ENCODE measurements at regions not wholly inside any gene's neighbourhood (a gene's known extent, or its start where the extent isn't known, plus 50 kb on each side); places are given as distances from the start of the nearest gene placed in this dataset.
"Not testable (repeated sequence)": the region's sequence is repeated elsewhere in the genome, so short reads cannot be mapped to it uniquely, and the experiment has no call there.

GRCh38 chr5:102048940-102049339 is 247.1 kb downstream of the SLCO4C1 start:
- DNase-seq (ENCODE audit: low spot score): no peak

DNA sequence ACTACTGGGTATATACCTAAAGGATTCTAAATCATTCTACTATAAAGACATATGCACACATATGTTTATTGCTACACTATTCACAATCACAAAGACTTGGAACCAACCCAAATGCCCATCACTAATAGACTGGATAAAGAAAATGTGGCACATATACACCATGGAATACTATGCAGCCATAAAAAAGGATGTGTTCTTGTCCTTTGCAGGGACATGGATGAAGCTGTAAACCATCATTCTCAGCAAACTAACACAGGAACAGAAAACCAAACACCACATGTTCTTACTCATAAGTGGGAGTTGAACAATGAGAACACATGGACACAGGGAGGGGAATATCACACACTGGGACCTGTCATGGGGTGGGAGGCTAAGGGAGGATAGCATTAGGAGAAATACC is 249.0 kb downstream of the SLCO4C1 start:
- DNase-seq (ENCODE audit: low spot score): not testable (repeated sequence)

GRCh38 chr5:102040326-102040725 is 255.8 kb downstream of the SLCO4C1 start:
- no peak for DNase-seq (ENCODE audit: low spot score)

DNA sequence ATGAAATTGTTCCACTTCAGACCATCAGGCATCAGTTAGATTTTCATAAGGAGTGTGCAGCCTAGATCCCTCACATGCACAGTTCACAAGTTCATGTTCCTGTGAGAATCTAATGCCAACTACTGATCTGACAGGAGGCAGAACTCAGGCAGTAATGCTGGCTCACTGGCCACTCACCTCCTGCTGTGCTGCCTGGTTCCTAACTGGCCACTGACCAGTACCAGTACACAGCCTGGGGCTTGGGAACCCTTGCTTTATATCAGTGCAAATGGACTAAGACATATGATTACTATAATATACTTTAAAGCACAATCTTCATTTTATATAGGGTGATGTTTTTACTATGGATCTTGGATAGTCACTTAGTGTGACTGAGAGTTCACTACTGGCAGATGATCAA is 259.2 kb downstream of the SLCO4C1 start:
- no peak for DNase-seq (ENCODE audit: low spot score)

DNA sequence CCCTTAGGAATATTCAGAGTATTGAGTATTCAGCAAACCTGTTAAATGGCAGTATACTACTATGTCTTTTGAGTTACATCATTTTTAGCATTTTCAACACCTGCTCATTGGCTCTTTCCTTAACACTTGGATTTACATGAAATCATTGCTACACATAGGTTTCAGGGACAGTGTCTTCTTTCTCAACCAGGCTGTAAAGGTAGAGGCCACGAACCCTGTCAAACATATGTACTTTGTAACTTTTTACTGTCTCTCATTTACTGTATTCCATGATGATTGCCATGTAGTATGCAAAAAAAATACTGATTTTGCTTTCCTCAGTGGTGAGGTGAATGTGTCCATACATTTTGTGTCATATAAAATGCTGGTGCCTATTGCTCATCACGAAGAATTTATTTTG is 264.4 kb downstream of the SLCO4C1 start:
- no peak for DNase-seq (ENCODE audit: low spot score)

- no peak for DNase-seq (ENCODE audit: low spot score)
These were observed 277.4 kb downstream of the SLCO4C1 start for GRCh38 chr5:102018690-102019089.

- DNase-seq (ENCODE audit: low spot score): no peak
These were observed 277.8 kb downstream of the SLCO4C1 start for GRCh38 chr5:102018279-102018678.

DNA sequence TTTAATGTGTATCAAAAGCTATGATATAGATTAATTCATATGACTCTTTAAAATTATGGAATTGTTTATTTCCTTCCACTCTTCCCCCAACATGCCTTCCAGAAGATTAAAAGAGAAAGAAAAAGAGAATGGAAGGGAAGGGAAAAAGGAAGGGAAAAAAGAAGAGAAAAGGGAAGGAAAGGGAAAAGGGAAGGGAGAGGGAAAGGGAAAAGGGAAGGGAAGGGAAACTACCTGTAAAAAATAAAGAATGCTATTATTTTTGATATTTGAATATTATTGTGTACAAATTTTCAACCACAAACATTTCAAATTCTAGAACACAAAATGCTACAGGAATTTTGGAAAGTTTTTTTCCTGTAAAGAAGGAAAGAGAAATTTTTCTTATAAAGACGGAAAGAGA is 281.7 kb downstream of the SLCO4C1 start:
- DNase-seq (ENCODE audit: low spot score): no peak

DNA sequence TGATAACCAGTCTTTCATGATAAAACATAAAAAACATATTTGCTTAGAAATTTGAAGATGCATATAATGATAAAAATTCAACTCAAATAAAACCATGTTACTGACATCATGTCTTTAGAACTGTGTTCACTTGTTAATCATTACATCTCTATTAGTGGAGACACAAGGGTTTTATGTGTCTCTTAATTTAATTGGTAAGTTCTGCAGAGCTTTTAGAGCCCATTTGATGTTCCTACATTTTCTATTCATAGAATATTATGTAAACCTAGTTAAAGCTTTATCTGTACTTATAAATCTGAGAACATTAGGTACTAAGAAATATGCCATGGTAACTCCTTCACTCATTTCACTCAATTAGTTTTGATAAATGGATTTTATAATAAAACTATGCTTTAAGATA is 285.4 kb downstream of the SLCO4C1 start:
- no peak for DNase-seq (ENCODE audit: low spot score)

DNA sequence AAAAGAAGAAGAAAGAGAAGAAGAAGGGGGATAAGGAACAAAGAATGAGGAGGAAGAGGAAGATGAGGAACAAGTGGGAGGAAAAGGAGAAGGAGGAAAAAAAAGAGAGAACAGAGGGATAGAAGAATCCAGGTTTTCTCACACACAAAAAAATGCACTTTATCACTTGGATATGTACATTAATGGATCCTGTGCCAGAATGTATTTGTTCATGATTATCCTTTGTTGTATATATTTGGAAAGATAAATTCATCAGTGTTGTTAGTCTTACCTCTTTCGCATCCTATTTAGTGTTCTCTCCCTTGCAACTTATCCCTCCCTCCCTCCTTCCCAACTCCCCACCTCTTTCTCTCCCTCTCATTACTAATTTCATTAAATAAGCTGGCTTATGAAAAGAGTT is 298.8 kb downstream of the SLCO4C1 start:
- DNase-seq (ENCODE audit: low spot score): no peak

- DNase-seq (ENCODE audit: low spot score): no peak
These were observed 300.5 kb downstream of the SLCO4C1 start for GRCh38 chr5:101995585-101995984.

DNA sequence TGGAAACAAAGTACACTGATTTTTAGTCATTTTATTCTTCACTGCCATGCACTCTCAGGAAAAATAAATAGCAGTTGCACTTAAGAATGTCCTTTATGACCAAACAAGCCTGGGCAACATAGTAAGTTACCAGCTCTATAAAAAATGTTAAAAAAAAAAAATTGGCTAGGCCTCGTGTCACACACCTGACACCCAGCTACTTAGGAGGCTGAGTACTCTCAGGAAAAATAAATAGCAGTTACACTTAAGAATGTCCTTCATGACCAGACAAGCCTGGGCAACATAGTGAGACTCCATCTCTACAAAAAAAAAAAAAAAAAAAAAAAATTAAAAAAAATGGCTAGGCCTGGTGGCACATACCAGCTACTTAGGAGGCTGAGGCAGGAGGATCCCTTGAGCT is 304.6 kb downstream of the SLCO4C1 start:
- DNase-seq (ENCODE audit: low spot score): no peak

- DNase-seq (ENCODE audit: low spot score): no peak
These were observed 306.4 kb downstream of the SLCO4C1 start for GRCh38 chr5:101989659-101990058.

- peak; percentile 25 for DNase-seq (ENCODE audit: low spot score)
These were observed 318.2 kb downstream of the SLCO4C1 start for GRCh38 chr5:101977729-101978345.

GRCh38 chr5:101976933-101977332 is 319.2 kb downstream of the SLCO4C1 start:
- no peak for DNase-seq (ENCODE audit: low spot score)

DNA sequence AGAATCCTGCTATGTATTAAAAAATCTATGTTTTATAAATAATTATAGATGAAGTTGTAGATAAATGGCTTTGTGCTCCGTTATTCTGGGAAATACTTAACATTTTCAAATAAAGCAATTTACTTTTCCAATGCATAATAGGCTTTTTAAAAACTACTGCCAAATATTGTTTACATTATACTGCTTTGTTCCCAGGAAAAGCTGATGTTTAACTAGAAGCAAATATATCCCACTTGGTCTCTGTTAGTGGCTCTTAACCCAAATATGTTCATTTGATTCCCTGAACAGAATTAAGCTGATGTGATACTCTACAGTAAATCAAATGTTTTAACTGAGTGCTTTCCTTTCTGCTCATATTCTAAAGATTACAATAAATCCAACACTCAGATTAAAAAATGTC is 326.3 kb downstream of the SLCO4C1 start:
- no peak for DNase-seq (ENCODE audit: low spot score)

GRCh38 chr5:101966476-101966875 is 329.6 kb downstream of the SLCO4C1 start:
- no peak for DNase-seq (ENCODE audit: low spot score)

- no peak for DNase-seq (ENCODE audit: low spot score)
These were observed 340.2 kb downstream of the SLCO4C1 start for GRCh38 chr5:101955891-101956290.

DNA sequence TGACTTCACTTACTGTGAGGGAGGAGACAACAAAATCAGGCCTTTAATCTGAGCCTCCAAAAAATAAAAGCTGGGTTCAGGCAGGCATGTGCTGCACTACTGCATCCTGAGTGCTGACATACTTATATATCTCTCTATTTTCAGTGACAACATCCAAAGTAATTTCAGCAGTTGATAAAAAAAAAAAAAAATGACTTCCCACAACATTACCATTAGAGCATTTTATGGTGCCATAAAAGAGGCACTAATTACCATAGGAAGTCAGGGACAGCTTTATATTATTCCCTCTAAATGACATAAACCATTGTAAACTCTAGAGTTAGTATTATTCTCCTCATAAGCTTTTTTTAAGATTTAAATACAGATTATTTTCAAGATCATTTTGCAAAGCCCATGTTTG is 346.1 kb downstream of the SLCO4C1 start:
- DNase-seq (ENCODE audit: low spot score): no peak

DNA sequence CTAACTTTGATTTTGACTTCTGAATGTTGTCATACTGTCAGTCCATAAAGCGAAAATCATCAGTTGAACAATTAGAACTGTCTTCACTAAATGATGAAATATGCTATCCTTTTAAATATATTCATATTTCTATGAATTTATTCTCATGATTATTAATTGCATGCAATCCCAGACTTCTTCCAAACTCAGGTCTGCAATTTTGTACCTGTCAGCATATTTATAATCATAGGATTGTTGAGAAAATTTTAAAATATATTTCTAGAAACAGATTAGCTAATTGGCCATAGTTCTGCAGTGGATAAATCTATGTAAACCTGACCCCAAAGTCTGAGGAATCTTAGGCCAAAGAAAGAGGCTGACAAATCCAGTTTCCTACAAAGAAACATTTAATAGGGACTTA is 347.5 kb downstream of the SLCO4C1 start:
- DNase-seq (ENCODE audit: low spot score): no peak

- DNase-seq (ENCODE audit: low spot score): no peak
These were observed 352.3 kb downstream of the SLCO4C1 start for GRCh38 chr5:101943784-101944183.

GRCh38 chr5:101942321-101942882 is 353.7 kb downstream of the SLCO4C1 start:
- peak; percentile 28 for DNase-seq (ENCODE audit: low spot score)

- DNase-seq (ENCODE audit: low spot score): no peak
These were observed 359.0 kb downstream of the SLCO4C1 start for GRCh38 chr5:101937041-101937440.

GRCh38 chr5:101935086-101935485 is 361.0 kb downstream of the SLCO4C1 start:
- no peak for DNase-seq (ENCODE audit: low spot score)
